Gastroesophageal sphincter (tissue), 4 donors: ENCODE measurements at regions not wholly inside any gene's neighbourhood (a gene's known extent, or its start where the extent isn't known, plus 50 kb on each side); places are given as distances from the start of the nearest gene placed in this dataset.

Experiments used
- ATAC-seq: fragments of 150-250 bp; one replicate; pipeline ENCODE4 v1.9.1; 2016; ENCODE audit warnings: mild to moderate bottlenecking, moderate library complexity
- H3K27ac ChIP-seq, 4 donors: fragments of 200-600 bp; sonication (generic) in 3 of 4; 1 replicate in 3 of 4; 2 replicates in 1 of 4; pipeline ENCODE4 v1.5.1; 2016 to 2019
- H3K27me3 ChIP-seq: fragments of 200-600 bp; sonication (generic); one replicate; pipeline ENCODE4 v1.5.1; 2019
- H3K36me3 ChIP-seq, 2 donors: fragments of 200-600 bp; sonication (generic); one replicate each; pipeline ENCODE4 v1.5.1; 2019; ENCODE audit warnings: control low read depth in 1 of 2
- H3K4me1 ChIP-seq, 3 donors: fragments of 200-600 bp; sonication (generic); 1 replicate in 2 of 3; 2 replicates in 1 of 3; pipeline ENCODE4 v1.5.1; 2016 to 2019; ENCODE audit warnings: control low read depth in 2 of 3
- H3K4me3 ChIP-seq, 2 donors: fragments of 200-600 bp; sonication (generic); one replicate each; pipeline ENCODE4 v1.5.1; 2019; ENCODE audit warnings: mild to moderate bottlenecking in 1 of 2, moderate library complexity in 1 of 2
- H3K9me3 ChIP-seq, 3 donors: fragments of 200-600 bp; sonication (generic); one replicate each; pipeline ENCODE4 v1.5.1; 2017 to 2019; ENCODE audit warnings: control low read depth in 2 of 3
- CTCF ChIP-seq, 4 experiments: fragments of 200-600 bp in 2 of 4; fragments of 450-650 bp in 2 of 4; sonication (generic) in 1 of 4; IDR thresholded peaks; one replicate each; pipeline ENCODE4 v1.5.1; 2017 to 2019; ENCODE audit warnings: antibody characterized with exemption in 4 of 4, mild to moderate bottlenecking in 2 of 4, moderate library complexity in 2 of 4
- EP300 ChIP-seq: sonication (generic); formaldehyde crosslinking; IDR thresholded peaks from one replicate; pipeline ENCODE4 v1.6.1; 2017; ENCODE audit warnings: antibody characterized with exemption, mild to moderate bottlenecking
- POLR2A ChIP-seq, 2 donors: fragments of 450-650 bp; IDR thresholded peaks; one replicate each; pipeline ENCODE4 v1.6.1; 2017; ENCODE audit warnings: antibody characterized with exemption in 2 of 2, mild to moderate bottlenecking in 2 of 2, moderate library complexity in 1 of 2
- POLR2AphosphoS5 ChIP-seq: sonication (generic); formaldehyde crosslinking; IDR thresholded peaks from one replicate; pipeline ENCODE4 v1.6.1; 2017; ENCODE audit warnings: antibody characterized with exemption
- WGBS, 2 donors: methylation state at CpG; one replicate each; pipeline ENCODE4 v1.1.5; 2018; ENCODE audit warnings: low coverage in 1 of 2; 5-methylcytosine and 5-hydroxymethylcytosine counted together

GRCh38 chr20:60116128-60116909 is 158.1 kb downstream of the CDH26 start:
- no peaks in the 10 kb centered on the region for H3K4me1 ChIP-seq
- WGBS, 2 donors: 87% methylated on average over 4 of the region's 18 CpGs; no CpG with 5 or more reads in 1 of the 2 donors
- no peaks in the 10 kb centered on the region for H3K36me3 ChIP-seq
- H3K4me3 ChIP-seq: no peak overlapping the region
- H3K27ac ChIP-seq: no peak overlapping the region
- H3K27me3 ChIP-seq: peaks cover 37% of the 10 kb centered on the region
- H3K9me3 ChIP-seq: no peaks in the 10 kb centered on the region
- TF ChIP-seq CTCF (IDR thresholded peaks at IDR 0.05) (no peak), EP300 (no peak), POLR2A (IDR thresholded peaks at IDR 0.05) (no peak), POLR2AphosphoS5 (no peak)
- ATAC-seq: no peak

GRCh38 chr20:60117065-60117464 is 158.8 kb downstream of the CDH26 start:
- ATAC-seq: no peak
- Histone ChIP-seq H3K27ac (no peak overlapping the region), H3K27me3 (peaks cover 45% of the 10 kb centered on the region), H3K9me3 (no peaks in the 10 kb centered on the region), H3K4me3 (no peak overlapping the region), H3K4me1 (no peaks in the 10 kb centered on the region), H3K36me3 (no peaks in the 10 kb centered on the region)
- TF ChIP-seq POLR2AphosphoS5 (no peak), POLR2A (IDR thresholded peaks at IDR 0.05) (no peak), EP300 (no peak), CTCF (IDR thresholded peaks at IDR 0.05) (no peak)
- 20 to 41% methylated on average over 3 to 5 of the region's 7 CpGs for WGBS, 2 donors

- Histone ChIP-seq H3K4me1 (no peaks in the 10 kb centered on the region), H3K9me3 (no peaks in the 10 kb centered on the region), H3K27me3 (peaks cover 47% of the 10 kb centered on the region), H3K4me3 (no peak overlapping the region), H3K36me3 (no peaks in the 10 kb centered on the region), H3K27ac (no peak overlapping the region)
- no peak for ATAC-seq
- 10 to 69% methylated on average over 2 to 9 of the region's 9 CpGs for WGBS, 2 donors
- no peak for TF ChIP-seq CTCF (IDR thresholded peaks at IDR 0.05)
- TF ChIP-seq POLR2A (IDR thresholded peaks at IDR 0.05): no peak
- TF ChIP-seq POLR2AphosphoS5: no peak
- TF ChIP-seq EP300: no peak
Measured at GRCh38 chr20:60121903-60122302, 163.7 kb downstream of the CDH26 start.

GRCh38 chr20:60122671-60123070 is 164.4 kb downstream of the CDH26 start:
- 96% methylated on average over 4 of the region's 4 CpGs; no CpG with 5 or more reads in 1 of the 2 donors for WGBS, 2 donors
- H3K9me3 ChIP-seq: no peaks in the 10 kb centered on the region
- H3K27me3 ChIP-seq: peaks cover 54% of the 10 kb centered on the region
- H3K4me1 ChIP-seq: no peaks in the 10 kb centered on the region
- no peaks in the 10 kb centered on the region for H3K36me3 ChIP-seq
- TF ChIP-seq POLR2A (IDR thresholded peaks at IDR 0.05) (no peak), EP300 (no peak), POLR2AphosphoS5 (no peak), CTCF (IDR thresholded peaks at IDR 0.05) (no peak)
- H3K4me3 ChIP-seq: no peak overlapping the region
- ATAC-seq: no peak
- no peak overlapping the region for H3K27ac ChIP-seq

- 79 to 80% methylated on average over 3 to 8 of the region's 8 CpGs for WGBS, 2 donors
- Histone ChIP-seq H3K27me3 (peaks cover 54% of the 10 kb centered on the region), H3K9me3 (no peaks in the 10 kb centered on the region), H3K36me3 (no peaks in the 10 kb centered on the region), H3K4me3 (no peak overlapping the region), H3K27ac (no peak overlapping the region), H3K4me1 (no peaks in the 10 kb centered on the region)
- TF ChIP-seq POLR2A (IDR thresholded peaks at IDR 0.05) (no peak), CTCF (IDR thresholded peaks at IDR 0.05) (no peak), EP300 (no peak), POLR2AphosphoS5 (no peak)
- no peak for ATAC-seq
Measured at GRCh38 chr20:60123096-60123495, 164.9 kb downstream of the CDH26 start.
